OCI-LY7 (cell line): ENCODE measurements at regions not wholly inside any gene's neighbourhood (a gene's known extent, or its start where the extent isn't known, plus 50 kb on each side); places are given as distances from the start of the nearest gene placed in this dataset.

Source experiments
- BruUV-seq: library from RNA; stranded (reverse); fragments of 400-500 nt; replicated peaks from 2 replicates; lab custom pipeline; 2021; lab: Mats Ljungman, UMichigan
- CTCF ChIA-PET: fragments of 300-600 bp; sonication (Branson Sonifier 250); formaldehyde crosslinking; loops from one replicate; lab custom pipeline; 2022; ENCODE audit warnings: antibody characterized with exemption; ENCODE audit not compliant: unreplicated experiment; lab: Charles Lee
- POLR2A ChIA-PET: fragments of 300-600 bp; sonication (Branson Sonifier 250); formaldehyde crosslinking; loops from one replicate; lab custom pipeline; 2022; ENCODE audit warnings: antibody characterized with exemption; lab: Charles Lee
- DNase-seq: peaks from one replicate; pipeline ENCODE4 v3.0.0-alpha.2; 2015; ENCODE audit warnings: low spot score
- H2AFZ ChIP-seq: fragments of 200-600 bp; sonication (generic), shearing (Covaris generic); 2 replicates; pipeline ENCODE4 v1.6.1; 2014; ENCODE audit warnings: mild to moderate bottlenecking, antibody characterized with exemption, low read length, moderate library complexity
- H3K27ac ChIP-seq: fragments of 200-600 bp; sonication (generic); 2 replicates; pipeline ENCODE4 v1.5.1; 2014; ENCODE audit warnings: mixed run types, low read depth, mild to moderate bottlenecking, moderate library complexity, low read length, inconsistent platforms; ENCODE audit not compliant: poor library complexity, severe bottlenecking
- H3K36me3 ChIP-seq: fragments of 200-600 bp; sonication (generic); 2 replicates; pipeline ENCODE4 v1.6.1; 2014; ENCODE audit warnings: mild to moderate bottlenecking, antibody characterized with exemption, low read length, moderate library complexity, mixed read lengths; ENCODE audit not compliant: insufficient read depth
- H3K4me1 ChIP-seq: fragments of 200-600 bp; sonication (generic); 2 replicates; pipeline ENCODE4 v1.5.1; 2014; ENCODE audit warnings: mild to moderate bottlenecking, low read length; ENCODE audit not compliant: insufficient read depth, poor library complexity, severe bottlenecking
- H3K4me2 ChIP-seq: fragments of 200-600 bp; sonication (generic); 2 replicates; pipeline ENCODE4 v1.6.1; 2014; ENCODE audit warnings: mild to moderate bottlenecking, low read length
- H3K4me3 ChIP-seq: fragments of 200-600 bp; sonication (generic); 2 replicates; pipeline ENCODE4 v1.5.1; 2014; ENCODE audit warnings: mild to moderate bottlenecking, low read depth, low read length; ENCODE audit not compliant: poor library complexity, severe bottlenecking
- H3K79me2 ChIP-seq: fragments of 200-600 bp; sonication (generic); 2 replicates; pipeline ENCODE4 v1.6.1; 2016; ENCODE audit warnings: low read depth, mild to moderate bottlenecking, low read length, moderate library complexity, mixed read lengths; ENCODE audit not compliant: insufficient read depth
- H3K9me2 ChIP-seq: fragments of 200-600 bp; sonication (generic); 2 replicates; pipeline ENCODE4 v1.6.1; 2016; ENCODE audit warnings: mild to moderate bottlenecking, low read length, mixed read lengths; ENCODE audit not compliant: insufficient read depth
- H3K9me3 ChIP-seq: fragments of 200-600 bp; sonication (generic); 2 replicates; pipeline ENCODE4 v1.6.1; 2014; ENCODE audit warnings: mild to moderate bottlenecking, mixed run types, low read length, mixed read lengths
- H4K20me1 ChIP-seq: fragments of 200-600 bp; sonication (generic); 2 replicates; pipeline ENCODE4 v1.6.1; 2014; ENCODE audit warnings: mild to moderate bottlenecking, antibody characterized with exemption, low read length, moderate library complexity, mixed read lengths; ENCODE audit not compliant: insufficient read depth
- EZH2phosphoT487 ChIP-seq: fragments of 200-600 bp; sonication (generic); IDR thresholded peaks from 2 replicates; pipeline ENCODE4 v1.6.1; 2018; ENCODE audit warnings: low read depth, borderline replicate concordance, mild to moderate bottlenecking, mixed run types, antibody characterized with exemption, low read length, moderate library complexity, mixed read lengths
- intact Hi-C: fragments of 100-400 bp; cut with micrococcal nuclease; formaldehyde crosslinking; loops from one replicate; pipeline ENCODE4 v1.10.0; 2022; ENCODE audit not compliant: unreplicated experiment
- TF ChIP-seq, protein P1 (sequence below): fragments of 200-600 bp; sonication (generic); conservative IDR thresholded peaks from 2 replicates; pipeline ENCODE4 v1.5.1; 2014; ENCODE audit warnings: mild to moderate bottlenecking, antibody characterized with exemption, low read length, moderate library complexity, mixed read lengths

- CTCF ChIA-PET = no interaction called here
- H2AFZ ChIP-seq = no peak overlapping the region
Measured at GRCh38 chr15:77546050-77546501, 86.6 kb downstream of the LINGO1 start.

GRCh38 chr15:77545058-77545457 lies 87.7 kb downstream of the LINGO1 start:
- no peak overlapping the region for H3K4me2 ChIP-seq
- no peak for DNase-seq
- peaks cover 28% of the 10 kb centered on the region for H3K4me1 ChIP-seq
- no peaks in the 10 kb centered on the region for H3K9me3 ChIP-seq
- H2AFZ ChIP-seq = no peak overlapping the region
- H3K4me3 ChIP-seq = no peak overlapping the region
- H3K79me2 ChIP-seq = no peaks in the 10 kb centered on the region
- POLR2A ChIA-PET = no interaction called here
- H3K27ac ChIP-seq = no peak overlapping the region
- TF ChIP-seq, protein P1, sequence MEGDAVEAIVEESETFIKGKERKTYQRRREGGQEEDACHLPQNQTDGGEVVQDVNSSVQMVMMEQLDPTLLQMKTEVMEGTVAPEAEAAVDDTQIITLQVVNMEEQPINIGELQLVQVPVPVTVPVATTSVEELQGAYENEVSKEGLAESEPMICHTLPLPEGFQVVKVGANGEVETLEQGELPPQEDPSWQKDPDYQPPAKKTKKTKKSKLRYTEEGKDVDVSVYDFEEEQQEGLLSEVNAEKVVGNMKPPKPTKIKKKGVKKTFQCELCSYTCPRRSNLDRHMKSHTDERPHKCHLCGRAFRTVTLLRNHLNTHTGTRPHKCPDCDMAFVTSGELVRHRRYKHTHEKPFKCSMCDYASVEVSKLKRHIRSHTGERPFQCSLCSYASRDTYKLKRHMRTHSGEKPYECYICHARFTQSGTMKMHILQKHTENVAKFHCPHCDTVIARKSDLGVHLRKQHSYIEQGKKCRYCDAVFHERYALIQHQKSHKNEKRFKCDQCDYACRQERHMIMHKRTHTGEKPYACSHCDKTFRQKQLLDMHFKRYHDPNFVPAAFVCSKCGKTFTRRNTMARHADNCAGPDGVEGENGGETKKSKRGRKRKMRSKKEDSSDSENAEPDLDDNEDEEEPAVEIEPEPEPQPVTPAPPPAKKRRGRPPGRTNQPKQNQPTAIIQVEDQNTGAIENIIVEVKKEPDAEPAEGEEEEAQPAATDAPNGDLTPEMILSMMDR = no peak
- no peak for TF ChIP-seq EZH2phosphoT487
- intact Hi-C loops = loop anchor here (10.0 kb wide), 1 partner anchor 230 kb away; no protein-coding TSS in a partner anchor
- BruUV-seq = no TSS peak
- CTCF ChIA-PET = interaction anchor here (2.9 kb wide), 1 partner anchor 47 kb away, joined by 20 read pairs; no protein-coding TSS in a partner anchor
- no peaks in the 10 kb centered on the region for H3K9me2 ChIP-seq
- H4K20me1 ChIP-seq = no peaks in the 10 kb centered on the region
- H3K36me3 ChIP-seq = no peaks in the 10 kb centered on the region

More at GRCh38 chr15:77546050-77546501, 86.6 kb downstream of the LINGO1 start:
- no TSS peak for BruUV-seq
- no peaks in the 10 kb centered on the region for H3K9me2 ChIP-seq
- no peaks in the 10 kb centered on the region for H3K79me2 ChIP-seq
- H3K4me1 ChIP-seq = peaks cover 19% of the 10 kb centered on the region
- H3K36me3 ChIP-seq = no peaks in the 10 kb centered on the region
- intact Hi-C loops = loop anchor here (10.0 kb wide), 1 partner anchor 231 kb away; no protein-coding TSS in a partner anchor
- no peak overlapping the region for H3K27ac ChIP-seq
- no peaks in the 10 kb centered on the region for H4K20me1 ChIP-seq
- H3K4me3 ChIP-seq = no peak overlapping the region
- TF ChIP-seq, protein P1 = no peak
- TF ChIP-seq EZH2phosphoT487 = no peak
- no peak overlapping the region for H3K4me2 ChIP-seq
- no peak for DNase-seq
- H3K9me3 ChIP-seq = no peaks in the 10 kb centered on the region
- POLR2A ChIA-PET = no interaction called here

- no peak overlapping the region for H3K4me3 ChIP-seq
- CTCF ChIA-PET = interaction anchor here (0.8 to 2.9 kb wide), 6 partner anchors 10 to 431 kb away, joined by 3 to 20 read pairs (median 8); no protein-coding TSS in a partner anchor
- TF ChIP-seq EZH2phosphoT487 = no peak
- TF ChIP-seq, protein P1 = no peak
- H3K4me1 ChIP-seq = peaks cover 33% of the 10 kb centered on the region
- no peaks in the 10 kb centered on the region for H3K9me3 ChIP-seq
- no peak overlapping the region for H3K27ac ChIP-seq
- H3K79me2 ChIP-seq = no peaks in the 10 kb centered on the region
- H3K4me2 ChIP-seq = no peak overlapping the region
- H2AFZ ChIP-seq = no peak overlapping the region; the same call in 1 of the 2 replicates
- POLR2A ChIA-PET = interaction anchor here (0.8 to 1.8 kb wide), 3 partner anchors 23 to 1299 kb away, joined by 3 to 6 read pairs (median 3); no protein-coding TSS in a partner anchor
- no TSS peak for BruUV-seq
- H4K20me1 ChIP-seq = no peaks in the 10 kb centered on the region
- no peaks in the 10 kb centered on the region for H3K9me2 ChIP-seq
- DNase-seq = no peak
- H3K36me3 ChIP-seq = no peaks in the 10 kb centered on the region
- intact Hi-C loops = loop anchor here (10.0 kb wide), 1 partner anchor 229 kb away; no protein-coding TSS in a partner anchor
Measured at GRCh38 chr15:77544162-77544561, 88.5 kb downstream of the LINGO1 start.
